HG02885 (cell line): ENCODE measurements at regions not wholly inside any gene's neighbourhood (a gene's known extent, or its start where the extent isn't known, plus 50 kb on each side); places are given as distances from the start of the nearest gene placed in this dataset.
A peak's percentile ranks its signal among the peaks of the same experiment; 100 is the strongest.
"Not testable (repeated sequence)": the region's sequence is repeated elsewhere in the genome, so short reads cannot be mapped to it uniquely, and the experiment has no call there.

Experiments
- ATAC-seq: cut with Tn5 transposase; IDR thresholded peaks from one replicate; pipeline ENCODE4 v1.9.1; 2021; ENCODE audit warnings: mild to moderate bottlenecking; ENCODE audit not compliant: unreplicated experiment, poor library complexity

DNA sequence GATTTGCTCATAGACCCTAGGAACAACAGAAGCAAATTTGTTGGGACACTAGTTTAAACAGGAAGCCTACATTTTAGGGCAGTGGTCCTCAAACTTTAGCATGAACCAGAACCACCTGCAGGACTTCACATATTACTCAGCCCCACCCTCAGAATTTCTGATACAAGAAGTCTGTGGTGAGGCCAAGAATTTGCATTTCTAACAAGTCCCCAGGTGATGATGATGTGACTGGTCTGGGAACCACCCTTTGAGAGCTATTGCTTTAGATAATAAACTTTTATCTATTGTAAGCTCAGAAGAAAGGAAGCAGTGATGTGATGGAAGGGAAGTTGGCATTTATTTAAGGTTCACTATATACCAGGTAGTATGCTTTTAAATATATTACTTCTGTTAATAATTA, 194.0 kb downstream of the FAM181B start:
- peak; percentile 64 for ATAC-seq

DNA sequence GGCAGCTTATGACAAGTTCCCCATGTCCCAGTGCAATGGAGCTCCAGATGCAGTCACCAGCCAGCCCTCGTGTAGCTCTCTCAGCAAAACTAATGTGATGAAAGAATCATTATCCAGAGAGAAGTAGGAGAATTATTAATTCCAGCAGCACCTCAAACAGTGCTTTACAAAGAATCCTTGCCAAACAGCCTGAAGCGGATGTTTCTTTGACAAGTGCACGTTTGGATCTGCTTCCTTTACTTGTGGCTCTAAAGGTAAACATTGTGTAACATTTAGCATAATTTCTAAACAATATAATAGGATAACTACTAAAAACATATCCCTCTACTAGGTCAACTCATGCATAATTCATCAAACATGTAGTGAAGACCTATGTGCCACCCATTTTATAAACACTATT, 197.0 kb downstream of the FAM181B start:
- no peak for ATAC-seq

- no peak for ATAC-seq
These were observed 199.9 kb downstream of the FAM181B start for GRCh38 chr11:82533628-82534327.

- no peak for ATAC-seq
These were observed 203.7 kb downstream of the FAM181B start for GRCh38 chr11:82529936-82530335.

DNA sequence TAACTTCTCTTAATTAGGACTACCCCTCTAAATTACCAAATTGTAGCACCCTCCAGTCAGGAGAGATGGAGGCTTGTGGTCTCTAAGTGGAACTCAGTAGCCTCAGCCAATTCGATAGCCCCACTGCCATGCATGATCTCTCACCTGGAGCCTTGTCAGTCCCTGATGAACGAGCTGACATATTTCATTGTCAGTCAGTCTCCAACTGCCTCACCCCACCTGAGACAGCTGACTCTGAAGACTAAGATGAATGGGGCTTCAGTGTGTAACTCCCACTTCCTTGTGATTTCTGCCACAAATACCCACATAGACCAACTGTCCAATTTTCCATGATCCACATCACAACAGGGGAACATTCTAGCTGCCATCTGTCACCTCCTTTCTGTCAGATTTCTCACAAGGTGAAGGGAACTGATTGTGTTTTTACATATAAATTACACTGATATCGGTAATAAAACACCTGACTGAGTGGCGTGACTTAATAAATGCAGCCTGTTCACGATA, 206.5 kb downstream of the FAM181B start:
- ATAC-seq: no peak

DNA sequence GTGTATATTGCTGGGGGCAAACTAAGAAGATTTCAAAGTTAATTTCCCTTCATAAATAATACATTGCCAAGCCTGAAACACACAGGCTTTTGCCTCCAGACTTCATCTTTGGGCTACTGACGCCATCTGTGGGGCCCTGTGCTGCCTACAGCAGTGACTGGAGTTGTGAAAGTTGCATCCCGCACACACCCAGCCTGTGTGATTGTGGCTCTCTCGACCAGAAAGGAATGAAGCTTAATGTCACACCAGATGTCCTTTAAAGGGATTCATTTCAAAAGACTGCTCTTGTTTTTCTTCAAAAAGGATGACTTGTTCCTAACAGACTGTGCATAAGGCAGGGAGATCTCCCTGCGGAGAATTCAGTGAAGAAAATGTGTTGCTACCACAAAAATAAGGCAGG, 210.5 kb downstream of the FAM181B start:
- ATAC-seq: no peak

GRCh38 chr11:82521427-82521826, 212.2 kb downstream of the FAM181B start:
- no peak for ATAC-seq

GRCh38 chr11:82507288-82507687, 226.4 kb downstream of the FAM181B start:
- no peak for ATAC-seq

GRCh38 chr11:82505379-82505778, 228.3 kb downstream of the FAM181B start:
- no peak for ATAC-seq

DNA sequence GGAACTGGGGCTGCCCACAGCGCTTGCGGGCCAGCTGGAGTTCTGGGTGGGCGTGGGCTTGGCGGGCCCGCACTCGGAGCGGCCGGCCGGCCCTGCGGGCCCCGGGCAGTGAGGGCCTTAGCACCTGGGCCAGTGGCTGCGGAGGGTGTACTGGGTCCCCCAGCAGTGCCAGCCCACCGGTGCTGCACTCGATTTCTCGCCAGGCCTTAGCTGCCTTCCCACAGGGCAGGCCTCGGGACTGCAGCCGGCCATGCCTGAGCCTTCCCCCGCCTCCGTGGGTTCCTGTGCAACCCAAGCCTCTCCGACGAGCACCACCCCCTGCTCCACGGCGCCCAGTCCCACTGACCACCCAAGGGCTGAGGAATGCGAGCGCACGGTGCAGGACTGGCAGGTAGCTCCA, 232.5 kb downstream of the FAM181B start:
- not testable (repeated sequence) for ATAC-seq

- peak; percentile 72 for ATAC-seq
These were observed 238.7 kb downstream of the FAM181B start for GRCh38 chr11:82494988-82495432.

DNA sequence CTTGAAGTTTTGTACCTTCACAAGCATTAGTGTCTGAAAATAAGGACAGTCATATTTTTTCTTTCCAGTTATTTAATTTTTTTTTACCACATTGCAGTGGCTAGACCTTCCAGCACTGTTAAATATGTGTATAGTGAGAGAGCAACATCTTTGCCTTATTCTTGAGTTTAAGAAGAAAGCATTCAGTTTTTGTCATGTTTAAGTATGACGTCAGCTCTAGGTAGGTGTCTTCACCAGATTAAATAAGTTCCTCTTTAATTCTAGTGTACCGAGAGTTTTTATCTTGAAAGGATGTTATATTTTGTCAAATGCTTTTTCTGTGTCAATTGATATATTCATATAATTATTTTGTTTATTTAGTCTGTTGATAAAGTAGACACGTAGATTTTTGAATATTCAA, 258.8 kb downstream of the FAM181B start:
- ATAC-seq: no peak

DNA sequence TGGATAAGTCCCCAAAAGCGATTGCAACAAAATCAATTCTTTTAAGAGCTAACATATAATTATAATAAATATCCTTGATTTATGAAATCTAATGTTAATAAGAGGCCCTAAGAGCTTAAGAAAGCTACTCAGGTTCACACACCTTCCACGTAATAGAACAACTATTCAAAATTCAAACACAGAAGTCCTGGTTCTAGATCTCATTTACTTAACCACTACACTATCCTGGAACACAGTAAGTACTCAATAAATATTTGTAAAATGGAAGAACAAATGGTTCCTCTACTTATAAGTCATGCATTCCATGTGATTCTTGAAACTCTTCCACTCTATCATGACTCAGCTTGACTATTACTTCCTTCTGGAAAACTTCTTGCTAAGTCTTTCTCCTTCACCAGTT, 268.2 kb downstream of the FAM181B start:
- no peak for ATAC-seq

- no peak for ATAC-seq
These were observed 270.9 kb downstream of the FAM181B start for GRCh38 chr11:82462608-82463242.

GRCh38 chr11:82458761-82459160, 274.9 kb downstream of the FAM181B start:
- ATAC-seq: no peak

DNA sequence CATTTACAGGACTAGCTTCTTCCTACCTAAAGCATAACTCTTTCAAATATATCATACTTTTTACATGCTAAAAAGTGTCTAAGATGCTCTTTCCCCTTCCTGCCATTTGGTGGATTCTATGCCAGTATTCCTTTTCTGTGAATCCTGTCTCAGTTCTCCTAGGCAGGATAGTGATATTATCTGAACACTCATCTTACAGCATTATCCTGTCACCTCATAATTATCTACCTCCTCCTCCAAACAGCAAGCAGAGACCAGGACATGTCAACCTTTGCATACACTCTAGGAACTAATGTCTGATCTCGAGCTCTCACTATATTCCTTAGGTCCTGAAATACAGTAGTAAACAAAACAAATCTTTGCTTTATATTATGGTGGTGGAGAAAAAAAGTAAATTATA, 275.5 kb downstream of the FAM181B start:
- ATAC-seq: no peak

DNA sequence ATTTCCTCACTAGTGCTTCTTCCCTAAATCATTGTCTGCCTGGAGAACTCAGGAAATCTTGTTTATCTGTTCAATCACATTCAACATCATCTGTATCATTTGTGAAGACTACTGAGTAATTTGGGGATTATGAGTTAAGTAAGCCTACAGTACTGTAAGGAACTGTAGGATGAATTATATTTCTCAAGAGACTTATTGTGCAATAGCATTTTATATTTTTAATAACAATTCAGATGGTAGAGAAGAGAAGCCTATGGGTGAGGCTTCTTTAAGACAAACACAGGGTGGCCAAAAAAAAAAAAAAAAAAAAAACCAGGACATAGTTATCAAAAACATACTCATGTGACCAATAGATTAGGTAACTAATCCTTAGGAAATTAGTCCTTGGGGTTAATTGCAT, 282.7 kb downstream of the FAM181B start:
- no peak for ATAC-seq

- ATAC-seq: no peak
These were observed 327.1 kb downstream of the FAM181B start for GRCh38 chr11:82406611-82407010.

- ATAC-seq: no peak
These were observed 328.2 kb downstream of the FAM181B start for GRCh38 chr11:82405421-82405820.

DNA sequence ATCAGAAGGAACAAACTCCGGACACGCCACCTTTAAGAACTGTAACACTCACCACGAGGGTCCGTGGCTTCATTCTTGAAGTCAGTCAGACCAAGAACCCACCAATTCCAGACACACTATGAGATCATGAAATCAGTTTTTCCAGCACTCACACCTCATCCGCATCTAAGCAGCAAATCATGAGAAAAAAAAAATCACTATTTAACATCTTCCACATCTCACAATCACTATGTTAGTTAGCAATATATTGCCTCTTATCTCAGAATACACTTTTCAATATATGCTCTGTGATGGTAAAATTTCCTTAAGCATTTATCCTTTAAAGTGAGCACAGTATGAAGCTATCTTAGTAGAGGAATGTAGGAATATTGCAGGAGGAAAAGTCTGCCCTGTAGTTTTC, 328.7 kb downstream of the FAM181B start:
- no peak for ATAC-seq

DNA sequence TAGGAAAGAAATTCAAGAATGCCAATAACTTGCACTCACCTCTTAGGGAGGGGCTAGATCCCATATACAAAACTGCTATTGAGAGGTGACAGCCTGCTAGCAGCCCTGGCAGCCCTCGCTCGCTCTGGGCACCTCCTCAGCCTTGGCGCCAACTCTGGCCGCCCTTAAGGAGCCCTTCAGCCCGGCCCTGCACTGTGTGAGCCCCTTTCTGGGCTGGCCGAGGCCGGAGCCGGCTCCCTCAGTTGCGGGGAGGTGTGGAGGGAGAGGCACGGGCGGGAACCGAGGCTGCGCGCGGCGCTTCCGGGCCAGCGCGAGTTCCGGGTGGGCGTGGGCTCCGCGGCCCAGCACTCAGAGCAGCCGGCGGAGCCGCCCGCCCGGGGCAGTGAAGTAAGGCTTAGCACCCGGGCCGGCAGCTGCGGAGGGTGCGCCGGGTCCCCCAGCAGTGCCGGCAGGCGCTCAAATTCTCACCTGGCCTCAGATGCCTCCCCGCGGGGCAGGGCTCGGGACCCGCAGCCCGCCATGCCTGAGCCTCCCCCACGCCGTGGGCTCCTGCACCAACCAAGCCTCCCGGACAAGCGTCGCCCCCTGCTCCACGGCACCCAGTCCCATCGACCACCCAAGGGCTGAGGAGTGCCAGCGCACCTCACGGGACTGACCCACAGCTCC, 329.9 kb downstream of the FAM181B start:
- ATAC-seq: no peak
